Retinal pigment epithelial cell (primary cell): ENCODE measurements at regions not wholly inside any gene's neighbourhood (a gene's known extent, or its start where the extent isn't known, plus 50 kb on each side); places are given as distances from the start of the nearest gene placed in this dataset.
A peak's percentile ranks its signal among the peaks of the same experiment; 100 is the strongest.

Experiments used
- DNase-seq: peaks from one replicate; pipeline ENCODE4 v3.0.0-alpha.2; 2010; ENCODE audit warnings: low read depth
- H3K4me3 ChIP-seq: 2 replicates; pipeline ENCODE4 v1.5.1; 2011; ENCODE audit warnings: mild to moderate bottlenecking, low read length, control low read depth, moderate library complexity
- TF ChIP-seq, protein P1 (sequence below): conservative IDR thresholded peaks from 2 replicates; pipeline ENCODE4 v1.5.1; 2011; ENCODE audit warnings: low read depth, low read length, control low read depth, inconsistent platforms

DNA sequence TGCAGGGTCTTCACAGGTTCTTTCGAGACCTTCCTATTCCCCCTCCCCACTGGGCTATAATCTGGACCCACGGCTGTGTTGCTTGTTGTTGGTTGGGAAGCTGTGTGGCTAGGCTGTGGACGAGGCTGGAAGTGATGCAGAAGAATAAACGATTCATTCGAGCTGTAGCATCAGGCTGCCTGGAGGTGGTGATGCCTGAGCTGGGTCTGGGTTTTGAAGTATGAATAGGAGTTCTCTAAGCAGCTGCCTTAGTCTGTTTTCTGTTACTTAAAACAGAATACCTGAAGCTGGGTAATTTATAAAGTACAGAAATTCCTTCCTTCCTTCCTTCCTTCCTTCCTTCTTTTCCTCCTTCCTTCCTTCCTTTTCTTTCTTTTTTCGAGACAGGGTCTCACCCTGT, 126.5 kb upstream of the ZEB1 start:
- no peak overlapping the region for H3K4me3 ChIP-seq
- TF ChIP-seq, protein P1, sequence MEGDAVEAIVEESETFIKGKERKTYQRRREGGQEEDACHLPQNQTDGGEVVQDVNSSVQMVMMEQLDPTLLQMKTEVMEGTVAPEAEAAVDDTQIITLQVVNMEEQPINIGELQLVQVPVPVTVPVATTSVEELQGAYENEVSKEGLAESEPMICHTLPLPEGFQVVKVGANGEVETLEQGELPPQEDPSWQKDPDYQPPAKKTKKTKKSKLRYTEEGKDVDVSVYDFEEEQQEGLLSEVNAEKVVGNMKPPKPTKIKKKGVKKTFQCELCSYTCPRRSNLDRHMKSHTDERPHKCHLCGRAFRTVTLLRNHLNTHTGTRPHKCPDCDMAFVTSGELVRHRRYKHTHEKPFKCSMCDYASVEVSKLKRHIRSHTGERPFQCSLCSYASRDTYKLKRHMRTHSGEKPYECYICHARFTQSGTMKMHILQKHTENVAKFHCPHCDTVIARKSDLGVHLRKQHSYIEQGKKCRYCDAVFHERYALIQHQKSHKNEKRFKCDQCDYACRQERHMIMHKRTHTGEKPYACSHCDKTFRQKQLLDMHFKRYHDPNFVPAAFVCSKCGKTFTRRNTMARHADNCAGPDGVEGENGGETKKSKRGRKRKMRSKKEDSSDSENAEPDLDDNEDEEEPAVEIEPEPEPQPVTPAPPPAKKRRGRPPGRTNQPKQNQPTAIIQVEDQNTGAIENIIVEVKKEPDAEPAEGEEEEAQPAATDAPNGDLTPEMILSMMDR, result no peak
- DNase-seq, result no peak

DNA sequence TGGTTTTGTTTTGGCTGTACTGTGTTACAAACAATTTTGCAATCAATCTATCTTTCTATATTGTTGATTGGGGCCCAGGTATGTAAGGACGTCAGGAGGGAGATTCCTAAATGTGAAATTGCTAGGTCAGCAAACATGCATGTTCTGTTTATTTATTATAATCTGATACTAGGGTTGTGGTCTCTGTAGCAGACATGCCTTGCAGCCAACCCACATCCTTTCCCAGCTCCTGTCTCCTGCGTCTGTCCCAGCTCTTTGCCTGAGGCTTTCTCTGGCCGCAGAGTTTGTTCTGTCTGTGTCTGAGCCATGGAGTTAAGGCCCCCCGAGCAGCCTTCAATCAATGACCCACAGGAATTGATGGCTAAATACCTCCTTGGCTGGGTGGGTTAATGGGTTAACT, 124.0 kb upstream of the ZEB1 start:
- DNase-seq, result no peak
- no peak overlapping the region for H3K4me3 ChIP-seq
- TF ChIP-seq, protein P1, result no peak

DNA sequence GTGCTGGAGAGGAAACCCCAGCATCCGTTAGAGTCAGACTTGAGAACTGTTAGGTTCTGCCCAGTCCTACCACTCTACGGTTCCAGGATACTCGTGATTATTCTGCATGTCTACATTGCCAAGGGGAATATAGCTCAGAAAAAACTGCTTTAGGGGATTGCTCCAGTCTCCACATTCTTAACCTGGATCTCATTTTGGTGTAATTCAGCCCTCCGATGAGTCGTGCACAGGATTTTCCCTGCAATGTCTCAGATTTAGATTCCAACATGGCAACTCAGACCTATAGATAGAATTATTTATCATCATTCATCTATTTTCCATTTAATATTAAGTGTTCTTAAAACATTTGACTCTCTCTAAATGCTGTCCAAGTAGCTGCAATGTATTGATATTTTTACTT, 121.1 kb upstream of the ZEB1 start:
- no peak overlapping the region for H3K4me3 ChIP-seq
- TF ChIP-seq, protein P1, result no peak
- DNase-seq, result no peak

DNA sequence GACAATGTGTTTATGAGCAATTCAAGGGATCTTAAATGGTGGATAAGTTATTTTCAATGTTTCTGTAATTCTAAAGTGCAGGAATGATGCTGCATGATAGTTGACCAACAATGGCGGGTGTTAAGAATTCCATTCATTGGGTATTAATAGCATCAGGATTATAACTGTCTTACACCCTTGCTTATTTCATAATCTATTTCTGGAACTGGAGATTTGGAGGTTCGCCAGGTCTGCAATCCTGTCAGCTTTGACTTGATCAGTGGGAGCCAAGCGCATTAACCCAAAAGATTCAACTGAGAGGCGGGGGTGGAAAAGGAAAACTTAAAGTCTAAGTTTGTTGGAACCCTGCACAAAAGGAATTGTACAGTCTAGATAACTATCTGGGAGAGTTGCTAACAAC, 114.9 kb upstream of the ZEB1 start:
- H3K4me3 ChIP-seq, result no peak overlapping the region
- TF ChIP-seq, protein P1, result no peak
- peak; percentile 91 for DNase-seq

DNA sequence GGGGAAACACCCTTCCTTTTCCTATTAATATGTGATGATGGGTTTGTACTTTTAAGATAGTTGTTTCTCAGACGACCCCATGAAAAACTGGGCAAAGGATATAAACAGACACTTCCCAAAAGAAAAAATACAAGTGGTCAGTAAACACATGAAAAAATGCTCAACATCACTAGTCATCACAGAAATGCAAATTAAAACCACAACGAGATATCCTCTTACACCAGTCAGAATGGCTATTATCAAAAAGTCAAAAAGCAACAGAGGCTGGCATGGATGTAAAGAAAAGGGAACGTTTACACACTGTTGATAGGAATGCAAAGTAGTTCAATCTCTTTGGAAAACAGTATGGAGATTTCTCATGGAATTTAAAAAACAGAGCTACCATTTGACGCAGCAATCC, 111.4 kb upstream of the ZEB1 start:
- TF ChIP-seq, protein P1, result no peak
- DNase-seq, result no peak
- H3K4me3 ChIP-seq, result no peak overlapping the region

DNA sequence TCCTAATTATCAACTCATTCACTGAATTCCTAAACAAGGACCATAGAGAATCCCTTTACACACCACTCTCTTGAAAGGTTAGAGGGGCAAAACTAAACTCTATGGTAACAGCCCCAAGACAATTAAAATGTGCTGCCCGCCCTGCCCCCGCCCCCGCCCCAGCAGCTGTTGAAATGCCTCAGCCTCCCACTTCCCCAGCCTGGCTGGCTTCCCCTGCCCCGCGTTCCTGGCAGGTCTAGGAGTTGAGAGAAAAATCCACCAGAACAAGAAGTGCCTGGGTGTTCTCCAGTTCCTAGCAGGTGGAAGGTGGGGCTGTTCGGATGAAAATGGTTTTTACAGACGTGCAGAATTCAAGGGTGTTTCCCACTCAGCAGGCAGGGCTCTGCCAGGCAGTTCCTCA, 109.5 kb upstream of the ZEB1 start:
- TF ChIP-seq, protein P1, result no peak
- no peak overlapping the region for H3K4me3 ChIP-seq
- DNase-seq, result no peak

DNA sequence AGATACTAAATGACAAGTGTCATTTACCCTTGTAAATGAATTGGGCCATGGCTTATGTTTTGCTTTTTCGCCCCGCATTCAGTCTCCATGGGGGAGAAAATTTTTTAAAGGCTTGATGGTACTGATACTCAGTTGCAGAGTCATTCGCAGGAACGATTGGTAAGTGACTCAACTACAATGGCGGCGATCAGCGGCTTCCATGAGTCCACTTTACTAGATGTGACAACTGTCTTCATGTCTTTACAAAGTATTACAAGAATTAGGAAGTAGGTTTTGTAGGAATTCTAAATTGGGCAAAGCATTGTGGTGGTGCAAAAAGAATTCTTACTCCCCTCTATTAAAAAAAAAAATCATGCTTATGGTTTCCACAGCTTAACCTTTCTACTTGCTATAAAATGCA, 108.8 kb upstream of the ZEB1 start:
- H3K4me3 ChIP-seq, result no peak overlapping the region
- DNase-seq, result no peak
- TF ChIP-seq, protein P1, result no peak
